ENCODE measurements at regions not wholly inside any gene's neighbourhood (a gene's known extent, or its start where the extent isn't known, plus 50 kb on each side); places are given as distances from the start of the nearest gene placed in this dataset.

DNA sequence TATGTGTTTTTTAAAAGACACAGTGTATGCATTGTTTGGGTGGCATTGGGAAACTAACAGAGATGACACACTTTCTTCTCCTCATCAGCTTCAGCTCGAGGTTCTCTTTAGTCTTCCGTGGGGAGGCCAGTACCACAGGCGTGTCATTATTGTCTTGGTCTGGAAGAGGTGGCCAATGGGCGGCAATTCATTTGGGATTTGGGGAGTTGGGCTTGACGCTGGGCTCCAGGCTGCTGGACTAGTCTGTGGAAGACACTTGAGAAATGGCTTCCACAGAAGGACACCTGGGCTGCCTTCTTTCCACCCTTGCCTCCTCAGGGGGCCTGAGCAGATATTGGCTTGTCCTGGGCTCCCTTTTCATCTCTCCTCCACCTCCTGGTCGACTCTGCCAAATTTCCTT lies 192.2 kb downstream of the SH2D4B start:
- TF ChIP-seq EP300 (IDR thresholded peaks at IDR 0.05; ENCODE audit: borderline replicate concordance): no peak
- TF ChIP-seq TEAD4 (IDR thresholded peaks at IDR 0.05): no peak
- no peak for TF ChIP-seq TAF1 (IDR thresholded peaks at IDR 0.05; ENCODE audit: low read depth)
- no peak for TF ChIP-seq EGR1 (IDR thresholded peaks at IDR 0.05)
- TF ChIP-seq YY1 (IDR thresholded peaks at IDR 0.05; ENCODE audit: low read depth): no peak
- no peak for TF ChIP-seq RAD21 (IDR thresholded peaks at IDR 0.05; ENCODE audit: low read depth)
- TF ChIP-seq CREB1 (IDR thresholded peaks at IDR 0.05; ENCODE audit: low read depth): no peak
- TF ChIP-seq, protein P1, sequence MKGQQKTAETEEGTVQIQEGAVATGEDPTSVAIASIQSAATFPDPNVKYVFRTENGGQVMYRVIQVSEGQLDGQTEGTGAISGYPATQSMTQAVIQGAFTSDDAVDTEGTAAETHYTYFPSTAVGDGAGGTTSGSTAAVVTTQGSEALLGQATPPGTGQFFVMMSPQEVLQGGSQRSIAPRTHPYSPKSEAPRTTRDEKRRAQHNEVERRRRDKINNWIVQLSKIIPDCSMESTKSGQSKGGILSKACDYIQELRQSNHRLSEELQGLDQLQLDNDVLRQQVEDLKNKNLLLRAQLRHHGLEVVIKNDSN (IDR thresholded peaks at IDR 0.05): no peak
- TF ChIP-seq FOXM1 (IDR thresholded peaks at IDR 0.05; ENCODE audit: borderline replicate concordance, low read depth): no peak
- TF ChIP-seq REST (IDR thresholded peaks at IDR 0.05; ENCODE audit: low read depth): no peak

Data from Ishikawa (cell line).